ENCODE measurements at regions not wholly inside any gene's neighbourhood (a gene's known extent, or its start where the extent isn't known, plus 50 kb on each side); places are given as distances from the start of the nearest gene placed in this dataset.

GRCh38 chr11:123349382-123349781 is 80.7 kb upstream of the GRAMD1B start:
- TF ChIP-seq CTCF (conservative IDR thresholded peaks at IDR 0.05) (no peak), ZFX (IDR thresholded peaks at IDR 0.05) (no peak)

Measured in C4-2B (cell line).